ENCODE measurements at regions not wholly inside any gene's neighbourhood (a gene's known extent, or its start where the extent isn't known, plus 50 kb on each side); places are given as distances from the start of the nearest gene placed in this dataset.

- TF ChIP-seq REST (IDR thresholded peaks at IDR 0.05; ENCODE audit: insufficient replicate concordance, low read depth) = no peak
- TF ChIP-seq CTCF (IDR thresholded peaks at IDR 0.05; ENCODE audit: insufficient read depth, low read length) = no peak
- TF ChIP-seq POLR2AphosphoS5 (IDR thresholded peaks at IDR 0.05; ENCODE audit: low read depth) = no peak
Measured at GRCh38 chr13:76644906-76645305, 241.3 kb downstream of the KCTD12 start.
